Psoas muscle (tissue), 7 donors: ENCODE measurements at regions not wholly inside any gene's neighbourhood (a gene's known extent, or its start where the extent isn't known, plus 50 kb on each side); places are given as distances from the start of the nearest gene placed in this dataset.
"Not testable (repeated sequence)": the region's sequence is repeated elsewhere in the genome, so short reads cannot be mapped to it uniquely, and the experiment has no call there.

Experiments
- ATAC-seq, 4 donors: fragments of 200-7000 bp; cut with Tn5 transposase; one replicate each; pipeline ENCODE4 v1.9.1; 2020; ENCODE audit warnings: moderate library complexity in 3 of 4, mild to moderate bottlenecking in 2 of 4
- DNase-seq, 2 donors: peaks; one replicate each; pipeline ENCODE4 v3.0.0-alpha.2; 2020
- H3K27ac ChIP-seq: fragments of 200-600 bp; one replicate; pipeline ENCODE4 v1.8.0; 2022
- H3K27me3 ChIP-seq, 3 donors: fragments of 200-600 bp in 1 of 3; one replicate each; pipeline versions ENCODE4 v1.6.1 to v1.8.0; 2013 to 2022; ENCODE audit warnings: low read length in 2 of 3, mild to moderate bottlenecking in 2 of 3, moderate library complexity in 1 of 3; ENCODE audit not compliant: insufficient read depth in 3 of 3
- H3K36me3 ChIP-seq, 2 donors: fragments of 200-600 bp in 1 of 2; one replicate each; pipeline versions ENCODE4 v1.6.1 to v1.8.0; 2013 to 2022; ENCODE audit warnings: low read depth in 1 of 2, mild to moderate bottlenecking in 1 of 2, moderate library complexity in 1 of 2; ENCODE audit not compliant: insufficient read depth in 1 of 2
- H3K4me1 ChIP-seq: fragments of 200-600 bp; one replicate; pipeline ENCODE4 v1.8.0; 2022
- H3K4me3 ChIP-seq: fragments of 200-600 bp; one replicate; pipeline ENCODE4 v1.8.0; 2022; ENCODE audit warnings: mild to moderate bottlenecking
- H3K9me3 ChIP-seq: fragments of 200-600 bp; one replicate; pipeline ENCODE4 v1.8.0; 2022
- CTCF ChIP-seq: fragments of 200-600 bp; IDR thresholded peaks from one replicate; pipeline ENCODE4 v1.8.0; 2022; ENCODE audit warnings: antibody characterized with exemption
- WGBS, 3 donors: extraction: QIAGEN DNeasy Blood & Tissue Kit; methylation state at CpG; one replicate each; pipeline versions ENCODE4 v1.1.6 to v1.1.7; 2013; 5-methylcytosine and 5-hydroxymethylcytosine counted together
- intact Hi-C, 2 donors: fragments of 100-400 bp; cut with DNase I; formaldehyde crosslinking; loops; one replicate each; pipeline versions ENCODE4 v1.11.0 to v1.14.2; 2022
- donor health status: healthy with polysubstance abuse.
- donor health status: DM: no; HTN: no; CAD: no; lungs with moderate emphysema.
- donor health status: Bipolar disorder and iron deficiency.
- donor health status: healthy.
- donor health status: DM: yes; HTN: yes; CAD: no.
- donor health status: DM: no; HTN: no; CAD: no.
- donor health status: DM: yes; HTN: yes; CAD: no.

DNA sequence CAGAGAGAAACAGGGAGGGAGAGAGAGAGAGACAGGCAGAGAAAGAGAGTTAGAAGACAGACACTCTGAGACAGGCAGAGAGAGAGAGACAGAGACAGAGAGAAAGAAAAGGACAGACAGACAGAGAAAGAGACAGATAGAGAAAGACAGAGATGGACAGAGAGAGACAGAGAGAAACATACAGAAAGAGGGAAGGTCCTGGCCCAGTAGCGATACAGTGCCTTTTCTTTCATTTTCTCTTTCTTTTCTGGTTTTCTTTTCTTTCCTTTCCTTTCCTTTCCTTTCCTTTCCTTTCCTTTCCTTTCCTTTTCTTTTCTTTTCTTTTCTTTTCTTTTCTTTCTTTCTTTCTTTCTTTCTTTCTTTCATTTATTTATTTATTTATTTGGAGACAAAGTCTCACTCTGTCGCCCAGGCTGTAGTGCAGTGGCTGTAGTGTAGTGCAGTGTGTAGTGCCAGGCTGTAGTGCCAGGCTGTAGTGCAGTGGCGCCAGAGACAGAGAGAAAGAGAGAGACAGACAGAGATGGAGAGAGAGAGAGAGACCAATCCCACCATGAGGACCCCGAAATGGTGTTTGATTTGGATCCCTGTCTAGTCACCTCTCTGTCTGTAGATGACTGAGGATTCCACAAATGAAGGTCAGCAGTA lies 1501.5 kb upstream of the DEFB115 start:
- intact Hi-C loops, DNase-seq, H3K4me1 ChIP-seq, H3K36me3 ChIP-seq, ATAC-seq, H3K27me3 ChIP-seq, H3K27ac ChIP-seq, H3K9me3 ChIP-seq, H3K4me3 ChIP-seq: not testable (repeated sequence)
- WGBS, 3 donors = 70 to 79% (median 78%) methylated on average over 4 of the region's 4 CpGs

DNA sequence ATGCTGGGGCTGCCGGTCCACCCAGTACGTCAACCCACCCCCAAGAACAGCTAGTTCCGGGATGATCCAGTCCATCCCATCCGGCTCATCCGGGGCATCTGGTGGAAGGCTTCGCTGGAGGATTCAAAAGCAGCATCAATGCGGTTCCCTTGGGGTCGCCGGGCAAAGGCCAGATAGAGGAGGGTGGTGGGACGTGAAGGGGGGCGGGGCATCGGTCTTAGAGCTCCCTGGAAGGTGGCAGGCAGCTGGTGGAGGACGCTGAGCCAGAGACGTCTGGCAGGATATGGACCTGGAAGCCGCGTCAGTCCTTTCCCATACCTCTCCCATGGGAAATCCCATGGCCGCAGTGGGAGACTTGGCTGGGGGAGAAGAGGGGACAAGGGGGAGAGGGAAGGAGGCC lies 1500.8 kb upstream of the DEFB115 start:
- Histone ChIP-seq H3K27me3 (no peaks in the 10 kb centered on the region), H3K36me3 (no peaks in the 10 kb centered on the region), H3K27ac (no peak overlapping the region), H3K4me1 (no peaks in the 10 kb centered on the region), H3K9me3 (no peaks in the 10 kb centered on the region), H3K4me3 (no peak overlapping the region)
- TF ChIP-seq CTCF = no peak
- no peak for DNase-seq
- intact Hi-C loops = no loop called here
- 69 to 81% (median 80%) methylated on average over 16 to 17 of the region's 17 CpGs for WGBS, 3 donors
- no peak for ATAC-seq

DNA sequence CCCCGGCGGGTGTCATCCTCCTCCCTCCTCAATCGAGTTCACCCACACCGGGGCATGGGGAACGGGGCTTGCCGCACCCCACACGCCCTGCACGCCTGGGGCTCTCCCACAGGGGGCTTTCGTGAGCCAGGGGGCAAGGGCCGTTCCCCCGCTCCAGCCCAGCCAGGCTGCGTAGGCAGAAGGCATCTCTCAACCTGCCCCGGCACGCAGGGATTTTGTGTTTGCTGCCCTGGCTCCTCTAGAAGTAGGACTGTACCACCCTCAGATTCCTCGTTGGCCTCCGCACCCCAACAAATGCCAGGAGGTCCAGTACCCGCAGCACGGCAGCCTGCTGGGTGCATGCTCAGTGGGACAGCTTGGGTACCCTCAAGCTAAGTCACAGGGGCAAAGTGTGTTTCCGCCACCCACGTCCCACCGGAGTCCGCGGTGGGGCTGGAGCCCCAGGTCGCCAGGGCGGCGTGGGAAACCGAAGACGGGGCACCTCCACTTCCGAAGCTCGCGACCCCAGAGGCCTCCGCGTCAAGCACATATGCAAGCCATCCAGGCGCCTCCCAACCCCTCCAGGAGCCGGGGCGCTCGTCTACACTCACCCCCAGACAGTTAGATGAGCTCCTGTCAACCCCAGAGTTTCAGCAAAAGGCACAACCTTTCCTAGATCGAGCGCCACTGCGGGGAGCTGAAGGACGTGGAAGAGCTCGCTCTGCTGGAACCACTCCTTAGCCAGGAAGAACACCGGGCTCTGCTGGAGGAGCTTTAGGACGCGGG lies 1495.7 kb upstream of the DEFB115 start:
- WGBS, 3 donors = 34 to 54% (median 44%) methylated on average over 36 to 45 of the region's 45 CpGs
- H3K27me3 ChIP-seq, H3K9me3 ChIP-seq, H3K27ac ChIP-seq, H3K4me3 ChIP-seq, intact Hi-C loops, H3K4me1 ChIP-seq, H3K36me3 ChIP-seq, ATAC-seq, DNase-seq: not testable (repeated sequence)

- ATAC-seq (no peak), DNase-seq (no peak)
- TF ChIP-seq CTCF = no peak
- intact Hi-C loops = no loop called here
- no peak overlapping the region for H3K4me3 ChIP-seq
- no peak overlapping the region for H3K27ac ChIP-seq
- no peaks in the 10 kb centered on the region for H3K36me3 ChIP-seq
- no peaks in the 10 kb centered on the region for H3K9me3 ChIP-seq
- peaks cover 0 to 4% (median 0%) of the 10 kb centered on the region in 3 donors for H3K27me3 ChIP-seq
- no peaks in the 10 kb centered on the region for H3K4me1 ChIP-seq
- WGBS, 3 donors = 20 to 38% (median 20%) methylated on average over 19 to 21 of the region's 21 CpGs
Observed at GRCh38 chr20:29762620-29763019, 1494.8 kb upstream of the DEFB115 start.

DNA sequence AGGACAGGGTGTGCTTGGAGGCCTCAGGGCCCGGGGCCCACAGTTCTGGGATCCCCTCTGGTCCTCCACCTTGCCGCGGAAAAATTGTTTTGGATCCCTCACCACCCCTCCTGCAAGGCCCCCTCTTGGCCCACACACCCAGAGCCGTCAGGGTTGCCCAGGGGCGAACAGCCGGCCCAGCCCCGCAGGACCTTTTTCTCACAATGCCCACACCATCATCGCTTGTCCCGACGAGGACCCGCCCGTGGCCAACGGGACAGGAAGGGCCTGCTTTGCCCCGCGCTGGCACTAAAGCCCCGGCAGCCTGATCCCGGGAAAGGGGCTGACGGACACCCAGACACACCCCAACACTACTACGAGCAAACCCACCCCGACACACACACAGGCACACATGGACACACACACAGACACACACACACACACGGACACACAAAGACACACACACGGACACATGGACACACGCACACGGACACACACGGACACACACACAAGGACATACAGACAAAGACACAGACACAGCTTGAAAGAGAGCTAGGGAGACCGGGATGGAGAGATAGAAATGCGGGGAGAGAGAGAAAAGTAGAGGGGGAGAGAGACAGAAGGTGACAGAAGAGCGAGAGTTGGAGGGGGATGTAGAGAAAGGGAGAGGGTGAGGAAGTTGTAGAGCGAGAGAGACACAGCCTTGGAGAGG lies 1493.5 kb upstream of the DEFB115 start:
- no peak for DNase-seq
- TF ChIP-seq CTCF = no peak
- intact Hi-C loops = no loop called here
- peaks cover 0 to 4% (median 0%) of the 10 kb centered on the region in 3 donors for H3K27me3 ChIP-seq
- no peaks in the 10 kb centered on the region for H3K4me1 ChIP-seq
- no peak overlapping the region for H3K4me3 ChIP-seq
- H3K9me3 ChIP-seq = no peaks in the 10 kb centered on the region
- no peak for ATAC-seq
- H3K36me3 ChIP-seq = no peaks in the 10 kb centered on the region
- WGBS, 3 donors = 37 to 75% (median 47%) methylated on average over 29 of the region's 29 CpGs
- no peak overlapping the region for H3K27ac ChIP-seq

DNA sequence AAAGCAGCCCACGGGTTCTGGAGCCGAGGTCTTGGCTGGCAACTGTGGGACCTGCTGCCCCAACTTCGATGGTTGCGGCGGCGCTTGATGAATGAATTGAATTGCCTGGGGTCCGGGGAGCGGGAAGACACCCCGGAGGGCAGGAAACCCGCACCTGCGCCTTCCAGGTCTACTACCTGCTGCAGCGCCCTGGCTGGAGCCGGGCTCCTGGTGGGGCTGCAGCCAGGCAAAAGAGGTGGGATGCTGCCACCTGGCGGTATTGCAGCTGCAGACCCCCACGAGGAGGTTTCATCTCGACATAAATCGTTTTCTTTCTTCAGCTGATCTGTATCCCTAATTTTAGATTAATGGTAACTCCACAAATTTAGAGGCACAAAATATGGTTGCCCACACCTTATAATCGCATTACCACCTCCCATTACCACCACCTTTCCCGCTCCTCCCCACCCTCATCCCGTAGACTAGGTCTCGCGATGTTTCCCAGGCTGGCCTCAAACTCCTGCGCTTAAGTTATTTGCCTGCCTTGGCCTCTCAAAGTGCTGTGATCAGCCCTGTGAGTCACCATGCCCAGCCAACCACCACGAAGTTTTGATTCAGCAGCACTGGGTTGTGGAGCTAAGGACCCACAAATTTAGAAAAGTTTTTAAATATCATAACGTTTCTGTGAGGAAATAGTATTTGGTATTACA lies 1492.4 kb upstream of the DEFB115 start:
- H3K4me3 ChIP-seq, intact Hi-C loops, H3K27ac ChIP-seq, DNase-seq, H3K4me1 ChIP-seq, ATAC-seq, H3K36me3 ChIP-seq, H3K27me3 ChIP-seq, H3K9me3 ChIP-seq: not testable (repeated sequence)
- WGBS, 3 donors = 22 to 39% (median 23%) methylated on average over 25 of the region's 25 CpGs

DNA sequence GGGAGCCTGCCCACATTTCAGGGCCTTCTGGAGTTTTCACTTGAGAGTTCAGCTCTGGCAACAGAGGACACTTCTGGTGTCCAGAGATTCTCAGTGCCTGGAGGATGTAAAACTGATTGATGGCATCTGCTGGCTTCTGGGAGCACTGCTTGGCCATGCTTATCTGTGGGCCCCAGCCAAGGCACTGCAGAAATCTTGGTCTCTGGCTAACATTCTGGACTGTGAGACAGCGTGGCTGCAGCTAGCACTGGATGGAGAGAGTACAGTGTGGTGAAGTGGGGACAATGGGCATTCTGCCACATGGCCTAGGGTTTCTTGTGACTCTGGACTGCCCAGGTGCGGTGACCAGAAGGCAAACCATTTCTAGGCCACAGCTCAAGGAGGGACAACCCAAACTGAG lies 1479.4 kb upstream of the DEFB115 start:
- H3K36me3 ChIP-seq, ATAC-seq, intact Hi-C loops: not testable (repeated sequence)

GRCh38 chr20:29781217-29781616 lies 1476.2 kb upstream of the DEFB115 start:
- DNase-seq, H3K36me3 ChIP-seq, H3K27ac ChIP-seq, H3K27me3 ChIP-seq, H3K4me1 ChIP-seq, H3K9me3 ChIP-seq, intact Hi-C loops, ATAC-seq, H3K4me3 ChIP-seq: not testable (repeated sequence)
- WGBS, 3 donors = 66 to 70% (median 69%) methylated on average over 7 of the region's 7 CpGs

More for the DNA sequence above, 1479.4 kb upstream of the DEFB115 start:
- H3K27me3 ChIP-seq, H3K9me3 ChIP-seq, H3K4me3 ChIP-seq, DNase-seq, H3K27ac ChIP-seq, H3K4me1 ChIP-seq: not testable (repeated sequence)
- 17 to 33% (median 24%) methylated on average over 2 of the region's 2 CpGs for WGBS, 3 donors
